Stimulated activated CD8-positive, alpha-beta memory T cell treated with anti-CD3 and anti-CD28 coated beads, Interleukin-2, amount 100 ng/mL, for 48 hours (primary cell): ENCODE measurements at regions not wholly inside any gene's neighbourhood (a gene's known extent, or its start where the extent isn't known, plus 50 kb on each side); places are given as distances from the start of the nearest gene placed in this dataset.
"Not testable (repeated sequence)": the region's sequence is repeated elsewhere in the genome, so short reads cannot be mapped to it uniquely, and the experiment has no call there.

Experiments
- DNase-seq, 2 donors: peaks; one replicate each; pipeline ENCODE4 v3.0.0-alpha.2; 2020; ENCODE audit warnings: low read depth in 2 of 2

GRCh38 chrX:19172741-19173140 lies 50.5 kb upstream of the ADGRG2 start:
- DNase-seq = no peak

GRCh38 chrX:19174401-19175025 lies 52.2 kb upstream of the ADGRG2 start:
- no peak for DNase-seq

GRCh38 chrX:19176901-19177630 lies 54.8 kb upstream of the ADGRG2 start:
- no peak for DNase-seq

- no peak for DNase-seq
Measured at GRCh38 chrX:19177721-19178120, 55.5 kb upstream of the ADGRG2 start.

DNA sequence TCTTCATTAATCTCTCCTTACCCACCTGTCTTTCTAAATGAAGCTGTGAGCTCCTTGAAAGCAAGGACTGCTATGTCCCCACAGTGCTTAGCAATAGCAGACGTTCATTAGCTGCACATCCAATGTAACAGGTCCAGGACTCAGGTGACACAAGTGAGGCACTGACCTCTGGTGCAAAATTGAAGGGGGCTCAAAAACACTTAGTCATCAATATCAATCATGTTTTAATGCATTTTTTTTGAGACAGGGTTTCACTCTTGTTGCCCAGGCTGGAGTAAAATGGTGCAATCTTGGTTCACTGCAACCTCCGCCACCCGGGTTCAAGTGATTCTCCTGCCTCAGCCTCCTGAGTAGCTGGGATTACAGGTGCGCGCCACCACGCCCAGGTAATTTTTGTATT lies 56.1 kb upstream of the ADGRG2 start:
- no peak for DNase-seq

GRCh38 chrX:19179389-19179788 lies 57.1 kb upstream of the ADGRG2 start:
- DNase-seq = no peak

DNA sequence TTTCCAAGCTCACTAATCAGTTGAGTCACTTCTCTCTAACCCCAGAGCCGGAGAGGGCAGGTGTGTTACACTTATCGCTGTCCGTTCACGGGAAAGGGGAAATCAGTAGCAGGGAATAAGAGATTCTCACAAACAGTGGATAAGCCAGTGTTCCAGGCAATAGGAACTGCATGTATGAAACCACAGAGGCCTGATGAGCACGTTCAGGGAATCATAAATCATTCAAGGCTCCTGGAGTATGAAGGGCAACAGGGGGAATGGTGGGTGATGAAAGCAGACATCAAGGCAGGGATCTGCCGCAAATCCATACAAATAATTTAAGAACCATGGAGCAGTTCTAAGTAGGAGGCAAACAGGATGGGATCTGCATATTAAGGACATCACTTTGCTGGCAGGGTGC lies 59.1 kb upstream of the ADGRG2 start:
- no peak for DNase-seq

- no peak for DNase-seq
Measured at GRCh38 chrX:19182785-19183184, 60.5 kb upstream of the ADGRG2 start.

DNA sequence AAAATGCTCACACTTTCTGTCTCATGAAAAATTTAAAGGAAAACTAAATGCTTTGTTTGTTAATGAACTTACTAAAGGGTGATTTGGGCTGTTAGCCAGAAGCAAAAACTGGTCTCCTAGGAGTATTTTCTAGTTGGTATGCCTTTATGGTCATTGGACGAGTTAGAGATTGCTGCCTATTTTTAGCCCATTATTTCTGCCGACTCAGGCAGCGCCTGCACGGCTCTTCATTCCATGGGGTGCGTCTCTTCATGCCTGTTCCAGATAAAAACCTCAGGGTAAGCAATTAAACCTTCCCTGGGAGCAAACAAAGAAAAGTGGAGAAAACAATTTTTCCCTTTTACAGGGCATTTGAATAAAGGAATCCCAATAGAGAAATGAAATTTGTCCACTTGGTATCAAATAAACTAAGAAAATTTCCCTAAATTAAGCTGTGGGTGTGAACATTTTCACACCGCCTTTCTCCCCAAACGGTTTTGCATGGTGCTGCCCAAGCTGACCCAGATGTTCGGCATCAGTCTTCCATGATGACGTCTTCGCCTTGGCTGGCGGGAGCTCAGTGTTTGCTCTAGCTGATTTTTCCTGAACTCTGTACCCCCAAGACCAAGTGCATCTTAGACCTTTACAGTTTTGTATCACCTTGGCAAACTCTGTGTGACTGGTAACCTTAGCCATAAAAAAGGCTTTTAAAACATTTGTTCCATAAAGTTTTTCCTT lies 61.7 kb upstream of the ADGRG2 start:
- no peak for DNase-seq

DNA sequence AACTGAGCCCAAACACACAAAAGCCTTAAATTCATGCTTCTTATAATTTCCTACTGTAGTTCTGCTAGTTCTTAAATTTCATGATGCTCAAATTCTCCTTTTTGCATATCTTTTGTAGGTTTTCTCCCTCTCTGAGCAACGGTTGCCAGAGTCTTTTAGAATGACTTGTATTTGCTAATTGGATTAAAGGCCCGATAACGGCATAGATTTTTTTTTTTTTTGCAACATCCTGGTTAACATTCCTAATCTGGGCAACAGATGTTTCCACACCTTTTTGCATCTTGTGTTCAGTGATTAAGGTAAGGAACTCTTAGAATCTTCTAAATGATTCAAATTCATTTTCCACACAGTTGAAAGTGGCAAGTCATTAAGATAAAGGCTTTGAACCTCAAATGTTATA lies 66.3 kb upstream of the ADGRG2 start:
- no peak for DNase-seq

DNA sequence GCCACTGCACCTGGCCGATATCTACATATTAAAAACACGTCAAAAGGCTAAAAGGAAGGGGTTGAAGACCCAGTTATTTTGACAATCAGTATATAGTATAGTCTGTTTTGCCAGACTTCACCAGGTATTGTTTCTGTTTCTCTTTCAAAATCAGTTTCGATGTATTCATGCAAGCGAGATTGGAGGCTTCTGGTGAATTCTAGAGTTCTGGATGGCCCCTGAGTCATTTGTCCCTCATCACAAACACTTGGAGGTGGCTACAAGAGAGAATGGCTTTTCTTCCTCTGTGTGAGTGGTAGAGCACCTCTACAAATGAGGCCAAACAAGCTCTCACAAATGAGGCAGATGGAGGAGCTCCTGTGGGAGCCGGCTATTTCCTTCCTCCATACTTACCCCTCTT lies 68.6 kb upstream of the ADGRG2 start:
- DNase-seq = no peak

DNA sequence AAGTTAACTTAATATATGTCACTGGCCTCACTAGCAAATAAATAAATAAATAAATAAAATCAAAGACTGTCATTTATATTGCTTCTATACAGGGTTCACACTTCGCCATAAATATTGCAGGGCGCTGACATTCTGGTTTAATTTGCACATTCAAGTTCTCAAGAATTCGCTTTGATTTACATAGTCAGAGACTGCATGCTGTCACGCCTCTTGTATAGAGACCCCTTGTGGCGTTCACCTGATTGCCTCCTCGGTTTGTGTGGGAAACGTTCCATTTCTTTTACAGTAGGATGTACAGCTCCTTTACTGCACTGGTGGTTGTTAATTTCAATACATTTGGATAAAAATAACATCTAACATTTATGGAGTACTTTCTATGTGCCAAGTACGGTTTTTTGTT lies 71.3 kb upstream of the ADGRG2 start:
- no peak for DNase-seq

DNA sequence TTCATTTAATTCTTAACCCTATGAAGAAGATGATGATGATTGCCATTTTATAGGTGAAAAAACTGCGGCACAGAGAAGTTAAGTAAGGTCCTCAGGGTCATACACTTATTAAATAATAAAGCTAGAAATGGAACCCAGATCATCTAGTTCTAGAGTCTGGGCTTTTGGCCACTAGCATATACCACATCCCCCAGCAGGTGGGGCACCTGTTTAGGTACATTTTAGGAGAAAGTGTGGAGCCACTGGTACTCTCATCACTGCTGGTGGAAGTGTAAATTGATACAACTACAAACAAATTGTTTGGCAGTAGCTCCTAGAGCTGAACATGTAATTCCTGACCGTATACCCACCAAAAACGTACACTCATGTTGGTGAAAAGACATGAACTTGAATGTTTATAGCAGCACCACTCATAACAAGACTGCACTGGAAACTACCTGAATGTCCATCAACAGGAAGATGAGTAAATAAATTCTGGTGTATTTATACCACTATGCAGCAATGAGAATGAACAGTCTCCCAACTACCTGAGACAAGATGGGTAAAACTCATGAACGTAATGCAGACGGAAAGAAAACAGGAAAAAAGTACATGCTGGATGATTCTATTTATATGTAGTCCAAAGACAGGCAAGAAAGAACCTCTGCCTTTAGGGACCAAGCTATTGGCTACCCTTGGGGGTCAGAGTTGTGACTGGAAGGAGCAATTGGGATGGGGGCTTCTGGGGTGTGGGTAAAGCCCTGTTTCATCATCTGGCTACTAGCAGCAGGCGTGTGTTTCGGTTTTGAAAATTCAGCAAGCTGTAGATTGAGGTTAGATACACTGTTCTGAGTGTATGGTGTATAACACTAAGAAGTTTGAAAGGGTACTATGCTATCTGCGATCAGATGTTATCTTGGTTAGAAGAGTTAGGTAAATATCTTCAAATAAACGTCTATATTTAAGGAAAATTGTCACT lies 72.3 kb upstream of the ADGRG2 start:
- DNase-seq = no peak

- peak in 1 of 2 donors; percentile 0 for DNase-seq
Measured at GRCh38 chrX:19195243-19195610, 73.0 kb upstream of the ADGRG2 start.

DNA sequence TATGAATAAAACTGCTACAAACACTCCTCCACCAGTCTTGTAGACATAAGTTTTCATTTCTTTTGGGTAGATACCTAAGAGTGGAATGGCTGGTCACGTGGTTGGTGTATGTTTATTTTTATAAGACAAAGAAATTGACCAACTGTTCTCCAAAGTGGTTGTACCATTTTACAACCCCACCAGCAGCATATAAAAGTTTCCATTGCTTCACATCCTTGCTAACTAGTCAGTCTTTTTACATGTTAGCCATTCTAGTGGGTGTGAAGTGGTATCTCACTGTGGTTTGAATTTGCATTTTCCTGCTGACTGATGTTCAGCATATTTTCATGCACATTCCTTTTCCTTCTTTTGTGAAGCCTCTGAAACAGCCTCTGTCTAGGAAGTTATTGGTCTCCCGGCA lies 76.2 kb upstream of the ADGRG2 start:
- no peak for DNase-seq

DNA sequence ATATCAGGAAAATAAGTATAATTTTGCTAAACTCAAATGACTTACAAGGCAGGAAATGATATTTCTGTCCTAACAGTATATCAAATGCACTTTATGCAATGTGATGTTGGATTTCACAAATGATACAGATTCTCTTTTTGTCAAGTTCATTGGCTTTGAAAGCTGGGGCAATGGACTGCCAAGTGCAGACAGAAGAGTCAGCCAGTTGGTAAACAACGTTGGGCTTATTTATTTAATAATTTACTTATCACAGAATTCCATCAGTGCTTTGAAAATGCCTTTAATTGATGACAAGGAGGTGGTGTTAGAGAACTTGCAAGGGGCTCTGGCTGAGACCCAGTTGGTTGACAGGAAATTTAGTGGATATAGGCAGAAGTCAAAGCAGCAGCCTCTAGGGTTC lies 79.9 kb upstream of the ADGRG2 start:
- DNase-seq = no peak

GRCh38 chrX:19204636-19205035 lies 82.4 kb upstream of the ADGRG2 start:
- no peak for DNase-seq

DNA sequence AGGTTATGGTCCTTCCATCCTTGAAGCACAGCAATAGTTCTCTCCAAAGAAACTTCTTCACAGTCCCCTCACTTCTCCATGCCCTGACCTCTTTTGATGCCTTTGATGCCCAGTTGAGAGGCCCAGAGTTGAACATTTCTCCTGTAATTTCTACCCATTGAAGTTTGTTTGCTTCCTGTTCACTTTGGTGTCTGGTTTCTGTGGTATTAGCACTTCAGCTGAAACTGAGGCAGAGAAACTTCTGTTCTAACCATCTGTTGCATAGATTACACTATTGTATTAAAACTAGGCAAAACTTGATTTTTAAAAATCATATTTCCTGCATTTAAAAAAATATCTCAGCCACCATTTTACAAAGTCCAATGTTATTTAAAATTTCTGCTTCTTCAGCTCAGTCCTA lies 89.8 kb upstream of the ADGRG2 start:
- no peak for DNase-seq

DNA sequence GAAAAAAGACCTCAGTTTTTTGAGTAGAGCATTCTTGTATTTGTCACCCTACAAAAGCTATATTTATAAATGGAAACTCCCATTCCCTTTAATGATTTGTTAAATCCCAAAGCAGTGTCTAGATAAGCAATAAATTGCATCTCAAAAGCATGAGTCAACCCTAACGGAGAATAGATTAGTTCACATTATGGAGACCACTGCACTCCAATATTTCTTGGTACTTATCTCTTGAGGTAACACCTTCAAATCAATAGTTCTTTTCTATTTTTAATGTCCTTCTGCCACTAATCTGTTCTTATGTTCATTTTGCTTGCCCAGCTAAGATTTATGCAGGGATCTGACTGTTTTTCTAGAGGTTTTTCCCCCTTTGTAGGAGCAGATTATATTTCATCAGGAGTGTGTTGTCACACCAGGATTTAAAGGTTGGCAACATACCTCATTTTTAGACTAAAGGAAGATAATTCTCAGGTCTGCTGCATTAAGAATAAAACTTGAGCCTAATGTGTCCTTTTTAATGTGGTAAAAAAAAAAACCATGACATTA lies 91.4 kb upstream of the ADGRG2 start:
- no peak for DNase-seq

DNA sequence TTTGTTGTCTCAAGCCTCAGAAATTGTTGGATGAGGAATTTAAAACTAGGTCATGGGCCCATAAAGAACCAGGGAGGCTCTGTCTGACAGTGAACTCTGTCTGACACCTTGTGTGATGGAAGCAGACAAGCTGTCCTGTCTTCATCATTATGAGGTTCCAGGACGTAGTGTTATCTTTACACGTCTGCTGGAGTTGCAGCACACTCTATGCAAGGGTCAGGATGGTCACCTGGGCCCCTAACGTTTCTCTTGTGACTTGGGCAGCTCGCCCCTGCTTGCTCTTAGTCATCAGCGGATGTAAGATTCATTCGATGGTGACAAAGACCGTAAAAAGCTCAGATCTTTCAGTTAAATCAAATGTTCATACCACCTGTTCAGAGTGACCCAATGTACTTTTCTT lies 92.0 kb upstream of the ADGRG2 start:
- DNase-seq = no peak

GRCh38 chrX:19225909-19226308 lies 103.6 kb upstream of the ADGRG2 start:
- DNase-seq = no peak

- not testable (repeated sequence) for DNase-seq
Measured at GRCh38 chrX:19229896-19230295, 107.6 kb upstream of the ADGRG2 start.
